Breast epithelium (tissue), 4 donors: ENCODE measurements at regions not wholly inside any gene's neighbourhood (a gene's known extent, or its start where the extent isn't known, plus 50 kb on each side); places are given as distances from the start of the nearest gene placed in this dataset.

Source experiments
- DNase-seq, 2 donors: peaks; one replicate each; pipeline ENCODE4 v3.0.0-alpha.2; 2019; ENCODE audit warnings: low spot score in 2 of 2
- H3K27ac ChIP-seq, 2 donors: fragments of 200-600 bp; sonication (generic) in 1 of 2; one replicate each; pipeline ENCODE4 v1.5.1; 2016 to 2019; ENCODE audit warnings: mild to moderate bottlenecking in 1 of 2
- H3K27me3 ChIP-seq, 2 donors: fragments of 200-600 bp; sonication (generic) in 1 of 2; one replicate each; pipeline versions ENCODE4 v1.5.1 to v1.6.0; 2017 to 2019; ENCODE audit warnings: control low read depth in 1 of 2, mild to moderate bottlenecking in 1 of 2
- H3K36me3 ChIP-seq: fragments of 200-600 bp; one replicate; pipeline ENCODE4 v1.5.1; 2019
- H3K4me1 ChIP-seq, 2 donors: fragments of 200-600 bp; sonication (generic); one replicate each; pipeline ENCODE4 v1.5.1; 2016 to 2019; ENCODE audit warnings: control low read depth in 1 of 2
- H3K4me3 ChIP-seq, 3 donors: fragments of 200-600 bp; sonication (generic); 1 replicate in 2 of 3; 2 replicates in 1 of 3; pipeline ENCODE4 v1.5.1; 2016 to 2019; ENCODE audit warnings: mild to moderate bottlenecking in 3 of 3, moderate library complexity in 2 of 3
- H3K9me3 ChIP-seq, 2 donors: fragments of 200-600 bp; sonication (generic) in 1 of 2; one replicate each; pipeline ENCODE4 v1.5.1; 2016 to 2019; ENCODE audit warnings: control low read depth in 1 of 2
- POLR2A ChIP-seq: fragments of 450-650 bp; IDR thresholded peaks from one replicate; pipeline ENCODE4 v1.6.1; 2016; ENCODE audit warnings: antibody characterized with exemption, mild to moderate bottlenecking, moderate library complexity
- POLR2AphosphoS5 ChIP-seq, 3 donors: sonication (generic); formaldehyde crosslinking; IDR thresholded peaks; one replicate each; pipeline ENCODE4 v1.6.1; 2017; ENCODE audit warnings: antibody characterized with exemption in 3 of 3
- intact Hi-C: fragments of 100-400 bp; cut with DNase I; formaldehyde crosslinking; loops from one replicate; pipeline ENCODE4 v1.15.1; 2023; ENCODE audit warnings: low total_unique reads
- TF ChIP-seq, protein P1 (sequence below), 3 donors: fragments of 450-650 bp; IDR thresholded peaks; one replicate each; pipeline ENCODE4 v1.5.1; 2016 to 2017; ENCODE audit warnings: antibody characterized with exemption in 3 of 3, mild to moderate bottlenecking in 3 of 3, moderate library complexity in 3 of 3

DNA sequence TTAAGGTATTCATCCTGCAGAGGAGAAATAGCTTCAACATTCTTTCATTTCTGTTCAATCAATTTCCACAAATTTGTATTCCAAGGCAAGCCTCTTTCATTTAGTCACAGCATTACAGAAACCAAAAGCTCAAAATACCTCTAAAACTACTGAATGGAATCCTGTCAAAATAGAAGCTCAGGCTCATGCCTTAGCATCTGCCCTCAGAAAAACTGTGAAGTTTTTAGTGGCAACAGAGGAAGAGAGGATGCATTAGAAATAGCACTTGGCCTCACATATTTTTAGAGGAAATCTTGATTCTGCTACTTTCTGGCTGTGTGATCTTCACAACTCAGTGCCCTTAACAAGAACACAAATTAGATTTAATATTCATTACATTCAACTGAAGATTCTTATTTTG, 69.1 kb upstream of the GALNT13 start:
- Histone ChIP-seq H3K36me3 (no peaks in the 10 kb centered on the region), H3K27ac (no peak overlapping the region), H3K4me3 (no peak overlapping the region), H3K4me1 (no peaks in the 10 kb centered on the region), H3K27me3 (no peaks in the 10 kb centered on the region), H3K9me3 (no peaks in the 10 kb centered on the region)
- TF ChIP-seq POLR2AphosphoS5 (IDR thresholded peaks at IDR 0.05) (no peak), POLR2A (no peak)
- TF ChIP-seq, protein P1, sequence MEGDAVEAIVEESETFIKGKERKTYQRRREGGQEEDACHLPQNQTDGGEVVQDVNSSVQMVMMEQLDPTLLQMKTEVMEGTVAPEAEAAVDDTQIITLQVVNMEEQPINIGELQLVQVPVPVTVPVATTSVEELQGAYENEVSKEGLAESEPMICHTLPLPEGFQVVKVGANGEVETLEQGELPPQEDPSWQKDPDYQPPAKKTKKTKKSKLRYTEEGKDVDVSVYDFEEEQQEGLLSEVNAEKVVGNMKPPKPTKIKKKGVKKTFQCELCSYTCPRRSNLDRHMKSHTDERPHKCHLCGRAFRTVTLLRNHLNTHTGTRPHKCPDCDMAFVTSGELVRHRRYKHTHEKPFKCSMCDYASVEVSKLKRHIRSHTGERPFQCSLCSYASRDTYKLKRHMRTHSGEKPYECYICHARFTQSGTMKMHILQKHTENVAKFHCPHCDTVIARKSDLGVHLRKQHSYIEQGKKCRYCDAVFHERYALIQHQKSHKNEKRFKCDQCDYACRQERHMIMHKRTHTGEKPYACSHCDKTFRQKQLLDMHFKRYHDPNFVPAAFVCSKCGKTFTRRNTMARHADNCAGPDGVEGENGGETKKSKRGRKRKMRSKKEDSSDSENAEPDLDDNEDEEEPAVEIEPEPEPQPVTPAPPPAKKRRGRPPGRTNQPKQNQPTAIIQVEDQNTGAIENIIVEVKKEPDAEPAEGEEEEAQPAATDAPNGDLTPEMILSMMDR (IDR thresholded peaks at IDR 0.05), result no peak
- intact Hi-C loops, result no loop called here
- no peak for DNase-seq

DNA sequence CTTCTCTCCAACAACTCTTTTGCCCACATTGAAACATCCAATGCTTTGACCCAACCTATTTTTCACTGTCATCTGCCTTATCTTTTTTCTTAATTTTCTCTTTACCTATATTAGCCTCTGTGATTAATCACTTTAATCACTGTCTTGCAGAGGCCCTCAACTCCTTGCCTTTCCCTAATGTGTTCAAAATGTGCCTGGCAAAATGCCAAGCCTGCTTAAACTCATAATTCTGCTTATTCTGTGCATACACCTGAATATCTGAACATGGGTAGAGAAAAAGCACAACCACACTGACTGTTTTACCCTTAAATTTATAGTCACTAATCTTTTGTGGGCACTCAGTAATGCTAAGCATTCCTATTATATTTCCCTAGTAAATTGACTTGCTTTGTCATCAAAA, 63.0 kb upstream of the GALNT13 start:
- no peaks in the 10 kb centered on the region for H3K27me3 ChIP-seq
- H3K4me3 ChIP-seq, result no peak overlapping the region
- TF ChIP-seq POLR2A (no peak), POLR2AphosphoS5 (IDR thresholded peaks at IDR 0.05) (no peak)
- TF ChIP-seq, protein P1 (IDR thresholded peaks at IDR 0.05), result no peak
- no peaks in the 10 kb centered on the region for H3K36me3 ChIP-seq
- H3K27ac ChIP-seq, result no peak overlapping the region
- intact Hi-C loops, result no loop called here
- no peaks in the 10 kb centered on the region for H3K9me3 ChIP-seq
- H3K4me1 ChIP-seq, result no peaks in the 10 kb centered on the region
- DNase-seq, result no peak

DNA sequence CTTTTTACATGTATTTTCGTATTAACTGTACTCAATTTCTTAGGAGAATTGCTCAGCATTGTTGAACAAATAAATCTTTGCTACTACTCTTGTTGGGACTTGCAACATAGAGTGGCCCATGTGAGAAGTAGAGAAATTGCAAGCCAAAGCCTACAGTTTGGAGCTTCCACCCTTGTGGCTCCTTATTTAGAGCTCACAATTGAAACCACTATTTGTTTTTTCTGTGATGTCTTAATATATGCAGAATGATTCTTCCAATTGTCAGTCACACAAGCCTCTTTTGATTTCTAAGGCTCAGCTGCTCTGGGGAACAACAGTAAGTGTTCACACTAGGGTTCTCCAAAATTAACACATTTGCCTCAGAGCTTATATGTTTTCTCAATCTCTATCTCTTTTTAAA, 60.2 kb upstream of the GALNT13 start:
- DNase-seq, result no peak
- no peak for TF ChIP-seq POLR2A
- no peak for TF ChIP-seq POLR2AphosphoS5 (IDR thresholded peaks at IDR 0.05)
- TF ChIP-seq, protein P1 (IDR thresholded peaks at IDR 0.05), result no peak
- no peaks in the 10 kb centered on the region for H3K27me3 ChIP-seq

DNA sequence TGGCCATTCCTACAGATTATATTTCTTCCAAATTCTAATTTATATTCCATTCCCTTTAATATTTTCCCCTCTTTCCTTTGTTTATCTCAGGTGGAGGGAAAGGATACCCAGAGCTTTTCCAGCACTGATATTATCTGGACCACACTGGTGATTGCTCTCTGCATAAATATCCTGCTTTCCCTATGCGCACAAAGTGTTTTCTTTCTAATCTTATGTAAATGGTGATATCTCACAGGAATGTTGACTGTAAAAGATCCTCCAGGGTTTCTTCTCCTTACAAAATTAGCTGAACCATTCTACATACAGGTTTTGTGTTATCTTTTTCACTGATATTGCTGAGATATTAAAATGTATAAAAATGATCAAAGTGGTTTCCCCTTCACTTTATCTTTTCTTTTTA, 59.1 kb upstream of the GALNT13 start:
- TF ChIP-seq, protein P1 (IDR thresholded peaks at IDR 0.05), result no peak
- TF ChIP-seq POLR2A, result no peak
- TF ChIP-seq POLR2AphosphoS5 (IDR thresholded peaks at IDR 0.05), result no peak
- Histone ChIP-seq H3K9me3 (no peaks in the 10 kb centered on the region), H3K4me3 (no peak overlapping the region), H3K27ac (no peak overlapping the region), H3K36me3 (no peaks in the 10 kb centered on the region), H3K4me1 (no peaks in the 10 kb centered on the region), H3K27me3 (no peaks in the 10 kb centered on the region)
- intact Hi-C loops, result no loop called here
- DNase-seq, result no peak

More for the DNA sequence above, 60.2 kb upstream of the GALNT13 start:
- no peak overlapping the region for H3K4me3 ChIP-seq
- no peaks in the 10 kb centered on the region for H3K36me3 ChIP-seq
- intact Hi-C loops, result no loop called here
- no peaks in the 10 kb centered on the region for H3K4me1 ChIP-seq
- no peaks in the 10 kb centered on the region for H3K9me3 ChIP-seq
- H3K27ac ChIP-seq, result no peak overlapping the region

DNA sequence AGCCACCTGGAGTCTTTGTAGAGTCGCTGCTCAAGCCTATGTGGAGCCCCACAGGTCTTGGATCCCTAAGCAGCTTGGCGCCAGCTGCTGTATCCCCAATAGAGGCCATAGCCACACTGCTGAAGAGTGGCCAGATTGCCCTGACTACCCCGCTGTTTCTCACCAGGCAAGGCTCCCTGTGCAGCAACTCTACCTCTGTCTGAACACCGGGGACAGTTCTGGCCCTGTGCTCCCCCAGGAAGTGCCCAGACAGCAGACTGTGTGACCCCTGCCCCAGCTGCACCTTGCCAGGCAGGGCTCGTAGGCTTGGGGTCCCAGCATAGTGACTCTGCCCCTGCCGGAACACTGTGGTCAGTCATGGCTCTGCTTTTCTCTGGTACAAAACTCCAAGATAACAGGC, 53.5 kb upstream of the GALNT13 start:
- DNase-seq, result no peak
- intact Hi-C loops, result no loop called here
- no peak for TF ChIP-seq POLR2AphosphoS5 (IDR thresholded peaks at IDR 0.05)
- TF ChIP-seq, protein P1 (IDR thresholded peaks at IDR 0.05), result no peak
- TF ChIP-seq POLR2A, result no peak

More for the DNA sequence above, 53.5 kb upstream of the GALNT13 start:
- no peak overlapping the region for H3K27ac ChIP-seq
- no peaks in the 10 kb centered on the region for H3K4me1 ChIP-seq
- no peak overlapping the region for H3K4me3 ChIP-seq
- no peaks in the 10 kb centered on the region for H3K27me3 ChIP-seq
- H3K9me3 ChIP-seq, result no peaks in the 10 kb centered on the region
- no peaks in the 10 kb centered on the region for H3K36me3 ChIP-seq
